ENCODE measurements at regions not wholly inside any gene's neighbourhood (a gene's known extent, or its start where the extent isn't known, plus 50 kb on each side); places are given as distances from the start of the nearest gene placed in this dataset.

GRCh38 chr2:146048141-146048540 lies 1528.2 kb upstream of the ZEB2 start:
- TF ChIP-seq, protein P1, sequence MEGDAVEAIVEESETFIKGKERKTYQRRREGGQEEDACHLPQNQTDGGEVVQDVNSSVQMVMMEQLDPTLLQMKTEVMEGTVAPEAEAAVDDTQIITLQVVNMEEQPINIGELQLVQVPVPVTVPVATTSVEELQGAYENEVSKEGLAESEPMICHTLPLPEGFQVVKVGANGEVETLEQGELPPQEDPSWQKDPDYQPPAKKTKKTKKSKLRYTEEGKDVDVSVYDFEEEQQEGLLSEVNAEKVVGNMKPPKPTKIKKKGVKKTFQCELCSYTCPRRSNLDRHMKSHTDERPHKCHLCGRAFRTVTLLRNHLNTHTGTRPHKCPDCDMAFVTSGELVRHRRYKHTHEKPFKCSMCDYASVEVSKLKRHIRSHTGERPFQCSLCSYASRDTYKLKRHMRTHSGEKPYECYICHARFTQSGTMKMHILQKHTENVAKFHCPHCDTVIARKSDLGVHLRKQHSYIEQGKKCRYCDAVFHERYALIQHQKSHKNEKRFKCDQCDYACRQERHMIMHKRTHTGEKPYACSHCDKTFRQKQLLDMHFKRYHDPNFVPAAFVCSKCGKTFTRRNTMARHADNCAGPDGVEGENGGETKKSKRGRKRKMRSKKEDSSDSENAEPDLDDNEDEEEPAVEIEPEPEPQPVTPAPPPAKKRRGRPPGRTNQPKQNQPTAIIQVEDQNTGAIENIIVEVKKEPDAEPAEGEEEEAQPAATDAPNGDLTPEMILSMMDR (IDR thresholded peaks at IDR 0.05): no peak
- TF ChIP-seq POLR2A (IDR thresholded peaks at IDR 0.05): no peak
